Lung (tissue), 11 donors: ENCODE measurements at regions not wholly inside any gene's neighbourhood (a gene's known extent, or its start where the extent isn't known, plus 50 kb on each side); places are given as distances from the start of the nearest gene placed in this dataset.

Experiments used
- ATAC-seq: fragments of 200-7000 bp; cut with Tn5 transposase; one replicate; pipeline ENCODE4 v1.9.1; 2020; ENCODE audit warnings: moderate number of reproducible peaks; ENCODE audit not compliant: insufficient read depth, low FRiP score
- DNase-seq, 3 donors: peaks; one replicate each; pipeline ENCODE4 v3.0.0-alpha.2; 2013 to 2017
- H3K27ac ChIP-seq, 2 donors: one replicate each; pipeline ENCODE4 v1.5.1; 2013; ENCODE audit warnings: mild to moderate bottlenecking in 2 of 2, moderate library complexity in 2 of 2, control low read depth in 1 of 2, inconsistent platforms in 1 of 2, low read depth in 1 of 2, low read length in 1 of 2
- H3K27me3 ChIP-seq, 3 donors: one replicate each; pipeline ENCODE4 v1.5.1; 2013; ENCODE audit warnings: low read length in 2 of 3; ENCODE audit not compliant: control insufficient read depth in 3 of 3, insufficient read depth in 3 of 3
- H3K36me3 ChIP-seq, 4 donors: one replicate each; pipeline ENCODE4 v1.5.1; 2013; ENCODE audit warnings: low read length in 4 of 4, mild to moderate bottlenecking in 1 of 4, moderate library complexity in 1 of 4; ENCODE audit not compliant: control insufficient read depth in 4 of 4, insufficient read depth in 4 of 4
- H3K4me1 ChIP-seq, 5 donors: one replicate each; pipeline ENCODE4 v1.5.1; 2013; ENCODE audit warnings: low read length in 5 of 5, mild to moderate bottlenecking in 2 of 5, moderate library complexity in 1 of 5; ENCODE audit not compliant: control insufficient read depth in 5 of 5, insufficient read depth in 5 of 5
- H3K4me3 ChIP-seq: one replicate; pipeline ENCODE4 v1.5.1; 2013; ENCODE audit warnings: mild to moderate bottlenecking, control low read depth, moderate library complexity
- H3K9ac ChIP-seq, 2 donors: one replicate each; pipeline ENCODE4 v1.5.1; 2013; ENCODE audit warnings: low read length in 2 of 2, control low read depth in 1 of 2; ENCODE audit not compliant: insufficient read depth in 1 of 2
- H3K9me3 ChIP-seq, 4 donors: one replicate each; pipeline ENCODE4 v1.5.1; 2013; ENCODE audit warnings: low read length in 3 of 4, mild to moderate bottlenecking in 1 of 4, moderate library complexity in 1 of 4; ENCODE audit not compliant: control insufficient read depth in 4 of 4, insufficient read depth in 3 of 4
- WGBS, 2 donors: extraction: QIAGEN DNeasy Blood & Tissue Kit; methylation state at CpG; one replicate each; pipeline ENCODE4 v1.1.7; 2013; 5-methylcytosine and 5-hydroxymethylcytosine counted together
- TF ChIP-seq, protein P1 (sequence below): IDR thresholded peaks from 2 replicates; pipeline ENCODE4 v1.5.1; 2012; ENCODE audit warnings: mild to moderate bottlenecking; ENCODE audit errors: control extremely low read depth, extremely low read depth
- donor health status: control.
- donor health status: control.
- donor health status: Bipolar disorder and iron deficiency.
- donor health status: healthy.
- donor health status: DM: yes; HTN: yes; CAD: no.

GRCh38 chr3:82942041-82942440, 1180.6 kb upstream of the GBE1 start:
- TF ChIP-seq, protein P1, sequence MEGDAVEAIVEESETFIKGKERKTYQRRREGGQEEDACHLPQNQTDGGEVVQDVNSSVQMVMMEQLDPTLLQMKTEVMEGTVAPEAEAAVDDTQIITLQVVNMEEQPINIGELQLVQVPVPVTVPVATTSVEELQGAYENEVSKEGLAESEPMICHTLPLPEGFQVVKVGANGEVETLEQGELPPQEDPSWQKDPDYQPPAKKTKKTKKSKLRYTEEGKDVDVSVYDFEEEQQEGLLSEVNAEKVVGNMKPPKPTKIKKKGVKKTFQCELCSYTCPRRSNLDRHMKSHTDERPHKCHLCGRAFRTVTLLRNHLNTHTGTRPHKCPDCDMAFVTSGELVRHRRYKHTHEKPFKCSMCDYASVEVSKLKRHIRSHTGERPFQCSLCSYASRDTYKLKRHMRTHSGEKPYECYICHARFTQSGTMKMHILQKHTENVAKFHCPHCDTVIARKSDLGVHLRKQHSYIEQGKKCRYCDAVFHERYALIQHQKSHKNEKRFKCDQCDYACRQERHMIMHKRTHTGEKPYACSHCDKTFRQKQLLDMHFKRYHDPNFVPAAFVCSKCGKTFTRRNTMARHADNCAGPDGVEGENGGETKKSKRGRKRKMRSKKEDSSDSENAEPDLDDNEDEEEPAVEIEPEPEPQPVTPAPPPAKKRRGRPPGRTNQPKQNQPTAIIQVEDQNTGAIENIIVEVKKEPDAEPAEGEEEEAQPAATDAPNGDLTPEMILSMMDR, result no peak
- H3K36me3 ChIP-seq, result no peaks in the 10 kb centered on the region
- H3K4me1 ChIP-seq, result no peaks in the 10 kb centered on the region
- H3K4me3 ChIP-seq, result no peak overlapping the region
- H3K9me3 ChIP-seq, result peaks cover 0 to 13% (median 1%) of the 10 kb centered on the region in 4 donors
- no peak overlapping the region for H3K9ac ChIP-seq
- no peak overlapping the region for H3K27ac ChIP-seq
- DNase-seq (no peak), ATAC-seq (no peak)
- no peaks in the 10 kb centered on the region for H3K27me3 ChIP-seq

DNA sequence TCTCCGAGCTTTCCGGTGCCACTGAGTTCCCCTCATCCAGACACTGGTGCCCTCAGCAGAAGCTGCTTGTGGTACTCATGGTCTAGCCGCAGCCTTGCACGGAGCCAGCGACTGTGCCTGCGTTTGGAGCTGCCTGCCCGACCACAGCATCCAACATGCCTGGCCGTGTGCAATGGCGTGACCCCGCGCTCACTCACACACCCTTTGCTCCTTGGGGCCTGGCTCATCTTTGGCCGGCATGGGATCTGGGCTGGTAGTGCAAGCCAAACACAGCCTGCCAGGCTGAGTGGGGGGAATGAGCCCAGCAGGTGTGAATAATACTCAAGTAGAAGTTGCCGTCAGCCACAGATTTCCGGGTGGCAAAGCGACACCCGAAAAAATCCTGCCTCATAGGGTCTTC, 1178.7 kb upstream of the GBE1 start:
- no peak overlapping the region for H3K27ac ChIP-seq
- H3K9ac ChIP-seq, result no peak overlapping the region
- TF ChIP-seq, protein P1, result no peak
- WGBS, 2 donors, result 94 to 98% methylated on average over 16 of the region's 16 CpGs
- H3K4me1 ChIP-seq, result no peaks in the 10 kb centered on the region
- ATAC-seq, result no peak
- H3K36me3 ChIP-seq, result no peaks in the 10 kb centered on the region
- H3K27me3 ChIP-seq, result no peaks in the 10 kb centered on the region
- DNase-seq, result no peak
- peaks cover 0 to 13% (median 1%) of the 10 kb centered on the region in 4 donors for H3K9me3 ChIP-seq
- H3K4me3 ChIP-seq, result no peak overlapping the region

- 89 to 92% methylated on average over 12 of the region's 12 CpGs for WGBS, 2 donors
- Histone ChIP-seq H3K4me1 (no peaks in the 10 kb centered on the region), H3K9ac (no peak overlapping the region), H3K4me3 (no peak overlapping the region), H3K27ac (no peak overlapping the region), H3K9me3 (peaks cover 0 to 13% (median 0%) of the 10 kb centered on the region in 4 donors), H3K27me3 (no peaks in the 10 kb centered on the region), H3K36me3 (no peaks in the 10 kb centered on the region)
- DNase-seq, result no peak
- ATAC-seq, result no peak
- TF ChIP-seq, protein P1, result no peak
Observed at GRCh38 chr3:82939491-82940097, 1178.1 kb upstream of the GBE1 start.

GRCh38 chr3:82938821-82939328, 1177.4 kb upstream of the GBE1 start:
- no peak for DNase-seq
- ATAC-seq, result no peak
- peaks cover 0 to 13% (median 0%) of the 10 kb centered on the region in 4 donors for H3K9me3 ChIP-seq
- no peak overlapping the region for H3K4me3 ChIP-seq
- no peak overlapping the region for H3K27ac ChIP-seq
- no peaks in the 10 kb centered on the region for H3K27me3 ChIP-seq
- H3K9ac ChIP-seq, result no peak overlapping the region
- no peaks in the 10 kb centered on the region for H3K4me1 ChIP-seq
- H3K36me3 ChIP-seq, result no peaks in the 10 kb centered on the region
- 93 to 96% methylated on average over 19 of the region's 19 CpGs for WGBS, 2 donors
- TF ChIP-seq, protein P1, result no peak
